GM12874 (cell line): ENCODE measurements at regions not wholly inside any gene's neighbourhood (a gene's known extent, or its start where the extent isn't known, plus 50 kb on each side); places are given as distances from the start of the nearest gene placed in this dataset.

Source experiments
- CTCF ChIP-seq: IDR thresholded peaks from 2 replicates; pipeline ENCODE4 v1.5.1; 2011; ENCODE audit warnings: low read depth, mild to moderate bottlenecking, control low read depth, low read length, moderate library complexity; ENCODE audit not compliant: insufficient read depth

GRCh38 chr16:47946092-47946491, 209.7 kb downstream of the ABCC12 start:
- TF ChIP-seq CTCF, result no peak

- TF ChIP-seq CTCF, result no peak
Observed at GRCh38 chr16:47944589-47944988, 211.2 kb downstream of the ABCC12 start.

GRCh38 chr16:47943235-47943634, 212.6 kb downstream of the ABCC12 start:
- no peak for TF ChIP-seq CTCF

- no peak for TF ChIP-seq CTCF
Observed at GRCh38 chr16:47940466-47940865, 215.3 kb downstream of the ABCC12 start.

GRCh38 chr16:47939680-47940079, 216.1 kb downstream of the ABCC12 start:
- no peak for TF ChIP-seq CTCF

- TF ChIP-seq CTCF, result no peak
Observed at GRCh38 chr16:47938272-47938671, 217.5 kb downstream of the ABCC12 start.

- no peak for TF ChIP-seq CTCF
Observed at GRCh38 chr16:47928008-47928407, 227.8 kb downstream of the ABCC12 start.

GRCh38 chr16:47927330-47927729, 228.5 kb downstream of the ABCC12 start:
- TF ChIP-seq CTCF, result no peak
